Prostate gland (tissue), 2 donors: ENCODE measurements at regions not wholly inside any gene's neighbourhood (a gene's known extent, or its start where the extent isn't known, plus 50 kb on each side); places are given as distances from the start of the nearest gene placed in this dataset.

Experiments
- CTCF ChIP-seq, 4 experiments: fragments of 200-600 bp in 2 of 4; fragments of 450-650 bp in 2 of 4; sonication (generic) in 2 of 4; IDR thresholded peaks; 1 replicate in 3 of 4; 2 replicates in 1 of 4; pipeline ENCODE4 v1.5.1; 2016 to 2019; ENCODE audit warnings: antibody characterized with exemption in 4 of 4, mild to moderate bottlenecking in 2 of 4, moderate library complexity in 2 of 4
- POLR2A ChIP-seq: fragments of 450-650 bp; IDR thresholded peaks from one replicate; pipeline ENCODE4 v1.6.1; 2016; ENCODE audit warnings: antibody characterized with exemption, mild to moderate bottlenecking
- POLR2AphosphoS5 ChIP-seq: sonication (generic); formaldehyde crosslinking; IDR thresholded peaks from one replicate; pipeline ENCODE4 v1.6.1; 2017; ENCODE audit warnings: antibody characterized with exemption

GRCh38 chr7:10257438-10257837 lies 716.2 kb upstream of the PHF14 start:
- TF ChIP-seq CTCF (IDR thresholded peaks at IDR 0.05), result no peak
- TF ChIP-seq POLR2AphosphoS5, result no peak
- no peak for TF ChIP-seq POLR2A
